NCI-H510A treated with DMSO at 0.1 percent for 48 hours (cell line): ENCODE measurements at regions not wholly inside any gene's neighbourhood (a gene's known extent, or its start where the extent isn't known, plus 50 kb on each side); places are given as distances from the start of the nearest gene placed in this dataset.
"Not testable (repeated sequence)": the region's sequence is repeated elsewhere in the genome, so short reads cannot be mapped to it uniquely, and the experiment has no call there.

Source experiments
- DNase-seq: peaks from one replicate; lab custom pipeline; 2025; lab: John Stamatoyannopoulos, UW

DNA sequence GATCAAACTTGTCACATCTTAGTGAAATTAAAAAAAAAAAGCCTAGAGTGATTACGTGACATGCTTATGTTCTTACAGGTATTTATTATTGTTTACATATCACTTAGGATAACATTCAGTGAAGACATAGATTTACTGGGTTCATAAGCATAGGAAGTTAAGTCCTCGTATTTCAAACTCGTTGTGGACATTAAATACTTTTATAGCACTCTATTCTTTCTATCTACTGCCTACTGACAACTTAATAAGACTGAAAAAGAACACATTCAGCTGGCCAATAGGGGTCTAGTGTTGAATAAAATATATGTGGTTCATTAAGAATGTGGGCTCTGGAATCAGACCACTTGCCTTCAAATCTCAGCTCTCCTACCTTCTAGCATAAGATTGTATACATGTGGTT, 1927.4 kb downstream of the PCDH9 start:
- DNase-seq = no peak

DNA sequence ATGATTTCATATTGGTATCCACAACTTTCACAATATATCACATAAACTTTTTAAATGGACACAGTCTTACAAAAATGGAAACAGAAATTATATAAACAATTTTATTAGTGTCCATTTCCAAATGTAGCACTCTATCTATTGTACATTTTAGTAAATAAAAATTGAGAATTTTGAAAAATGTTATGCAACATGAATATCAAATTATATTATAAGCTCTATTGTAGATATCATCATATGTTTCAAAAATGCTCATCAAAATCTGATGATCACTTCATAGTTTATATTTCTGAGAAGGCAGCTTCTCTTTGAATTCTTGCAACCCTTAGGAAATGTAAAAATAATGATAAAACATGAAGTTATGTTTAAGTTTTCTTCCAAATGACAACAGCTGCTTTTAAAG, 1928.6 kb downstream of the PCDH9 start:
- DNase-seq = no peak

DNA sequence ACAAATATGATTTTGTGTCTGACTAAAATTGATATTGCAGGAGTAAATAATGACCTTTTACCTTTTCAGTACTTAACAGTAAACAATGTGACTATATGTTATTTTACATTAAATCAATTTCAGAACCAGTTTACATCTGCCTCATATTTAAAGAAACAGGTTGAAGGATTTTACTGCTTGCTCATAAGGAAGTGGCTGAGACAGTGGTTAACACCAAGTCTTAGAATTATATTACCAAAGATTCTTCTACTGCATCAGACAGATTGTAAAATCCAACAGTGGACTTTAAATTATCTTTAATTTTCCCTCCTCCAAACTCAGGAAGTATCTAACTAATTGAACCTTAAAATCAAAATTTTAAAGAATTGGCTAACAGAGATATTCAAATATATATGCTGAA, 1929.9 kb downstream of the PCDH9 start:
- no peak for DNase-seq

DNA sequence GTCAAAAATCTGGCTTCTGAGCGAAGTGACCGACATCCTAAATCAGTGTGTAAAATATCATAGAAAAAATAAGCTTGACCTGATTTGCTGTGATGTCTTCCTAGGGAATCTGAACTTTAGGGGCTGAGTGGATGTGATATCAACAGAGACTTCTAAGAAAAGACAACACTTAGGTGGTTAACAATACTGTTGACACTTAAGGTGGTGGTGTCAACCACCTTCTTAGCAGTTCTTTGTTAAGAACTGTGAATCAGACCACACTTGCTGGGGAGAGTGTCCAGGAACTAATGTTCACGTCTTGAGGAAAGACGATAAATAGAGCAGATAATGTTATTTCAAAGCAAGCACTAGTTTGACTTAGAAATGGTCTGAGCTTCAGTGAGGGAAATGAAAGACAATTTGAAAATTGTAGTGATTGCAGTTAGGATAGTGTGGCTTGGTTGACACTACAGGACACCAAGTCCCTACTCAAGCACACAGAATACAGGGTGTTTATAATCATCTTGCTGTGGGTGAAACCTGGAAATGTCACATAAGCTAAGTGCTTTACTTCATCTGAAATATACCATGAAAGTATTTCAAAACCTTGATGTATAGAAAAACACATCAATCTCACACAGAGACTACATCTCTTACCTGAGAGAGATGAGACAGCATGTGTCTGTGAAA, 1936.5 kb downstream of the PCDH9 start:
- DNase-seq = no peak

DNA sequence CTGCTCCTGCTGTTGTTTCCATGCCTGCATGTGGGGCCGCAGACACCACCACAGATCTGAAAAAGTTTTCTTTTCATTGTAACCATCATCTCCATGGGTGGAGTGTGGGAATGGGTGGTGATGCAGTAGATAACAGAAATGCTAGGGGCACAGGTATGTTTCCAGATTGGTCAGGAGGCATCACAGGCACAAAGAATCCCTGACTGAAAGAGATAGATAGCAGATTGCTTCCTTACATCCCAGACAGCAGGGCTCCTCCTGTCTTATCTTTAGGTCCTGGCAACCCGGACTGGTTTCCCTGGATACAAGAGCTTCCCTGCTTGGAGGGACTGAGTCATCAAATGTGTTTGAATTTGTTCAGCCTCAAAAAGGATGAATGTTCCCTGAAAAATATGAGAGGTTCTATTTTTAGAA, 1937.6 kb downstream of the PCDH9 start:
- DNase-seq = no peak

DNA sequence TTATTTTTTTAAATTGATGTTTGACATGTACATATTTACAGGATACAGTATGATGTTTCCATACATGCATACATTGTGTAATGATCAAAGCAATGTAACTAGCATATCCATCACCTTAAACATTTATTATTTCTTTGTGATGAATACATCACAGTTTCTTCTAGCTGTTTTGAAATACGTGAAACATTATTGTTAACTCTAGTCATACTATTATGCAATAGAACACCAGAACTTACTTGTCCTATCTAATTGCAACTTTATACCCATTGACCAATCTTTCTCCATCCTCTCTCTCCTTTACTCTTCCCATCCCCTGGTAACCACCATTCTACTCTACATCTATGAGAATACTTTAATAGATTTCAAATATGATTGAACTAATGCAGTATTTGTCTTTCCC, 1942.7 kb downstream of the PCDH9 start:
- no peak for DNase-seq

DNA sequence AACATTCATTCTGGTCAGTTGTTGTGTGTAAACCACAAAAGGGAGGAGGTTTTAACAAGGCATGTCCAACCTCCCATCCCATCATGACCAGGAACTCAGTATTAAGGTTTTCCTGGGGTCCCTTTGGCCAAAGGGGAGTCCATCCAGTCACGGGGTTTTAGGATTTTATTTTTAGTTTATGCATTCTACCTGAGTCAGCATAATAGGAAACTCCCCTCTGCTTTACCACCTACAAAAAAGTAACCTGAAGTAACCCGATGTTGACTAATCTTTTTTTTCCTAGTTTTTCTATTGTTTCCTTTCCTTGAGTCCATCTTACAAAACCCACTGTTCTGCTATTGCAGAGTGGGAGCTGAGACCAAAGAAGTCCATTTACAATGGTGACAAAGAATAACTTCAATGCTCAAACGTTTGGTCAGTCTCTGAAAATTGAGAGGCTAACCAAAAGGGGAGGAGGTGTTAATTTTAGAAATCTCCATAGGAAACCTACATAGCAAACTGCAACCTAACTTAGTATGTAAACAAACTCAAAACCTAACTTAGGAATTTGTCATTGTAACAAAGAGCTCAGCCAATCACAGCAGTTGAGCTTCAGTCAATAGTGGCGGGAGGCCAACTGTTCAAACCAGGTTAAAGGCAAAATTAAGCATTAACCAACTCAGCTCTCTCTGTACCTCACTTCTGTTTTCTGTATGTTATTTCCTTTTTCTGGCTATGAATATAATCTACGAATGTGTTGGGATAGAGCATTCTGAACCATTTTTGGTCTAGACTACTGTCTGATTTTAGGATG, 1954.1 kb downstream of the PCDH9 start:
- DNase-seq = no peak

DNA sequence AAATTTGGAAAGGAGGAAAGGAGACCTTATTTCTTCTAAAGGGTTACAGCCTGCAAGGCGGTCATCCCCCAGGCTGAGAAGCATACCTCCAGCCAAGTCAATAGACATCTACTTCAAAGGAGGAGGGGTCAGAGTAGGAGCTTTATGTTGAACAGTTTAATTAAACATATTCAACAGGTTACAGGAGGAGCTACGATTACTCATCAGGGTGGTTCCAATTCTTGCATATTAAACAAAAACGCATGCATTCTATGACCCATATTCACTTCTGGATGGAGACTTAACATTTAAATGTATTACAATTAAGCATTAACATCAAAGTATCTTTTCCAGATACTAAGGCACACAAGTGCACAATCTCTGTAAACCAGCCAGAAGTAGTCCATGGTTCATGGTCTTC, 1955.0 kb downstream of the PCDH9 start:
- no peak for DNase-seq

DNA sequence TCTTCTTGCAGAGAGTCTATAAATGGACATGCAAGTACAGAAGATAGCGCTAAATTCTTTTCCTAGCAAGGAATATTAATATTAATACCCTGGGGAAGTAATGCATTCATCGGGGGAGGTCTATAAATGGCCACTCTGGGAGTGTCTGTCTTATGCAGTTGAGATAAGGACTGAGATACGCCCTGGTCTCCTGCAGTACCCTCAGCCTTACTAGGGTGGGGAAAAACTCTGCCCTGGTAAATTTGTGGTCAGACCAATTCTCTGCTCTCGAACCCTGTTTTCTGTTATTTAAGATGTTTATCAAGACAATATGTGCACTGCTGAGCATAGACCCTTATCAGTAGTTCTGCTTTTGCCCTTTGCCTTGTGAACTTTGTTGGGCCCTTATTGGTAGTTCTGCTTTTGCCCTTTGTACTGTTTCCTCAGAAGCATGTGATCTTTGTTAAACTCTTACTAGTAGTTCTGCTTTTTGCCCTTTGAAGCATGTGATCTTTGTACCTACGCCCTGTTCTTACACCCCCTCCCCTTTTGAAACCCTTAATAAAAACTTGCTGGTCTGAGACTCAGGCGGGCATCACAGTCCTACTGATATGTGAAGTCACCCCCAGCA, 1956.2 kb downstream of the PCDH9 start:
- not testable (repeated sequence) for DNase-seq

DNA sequence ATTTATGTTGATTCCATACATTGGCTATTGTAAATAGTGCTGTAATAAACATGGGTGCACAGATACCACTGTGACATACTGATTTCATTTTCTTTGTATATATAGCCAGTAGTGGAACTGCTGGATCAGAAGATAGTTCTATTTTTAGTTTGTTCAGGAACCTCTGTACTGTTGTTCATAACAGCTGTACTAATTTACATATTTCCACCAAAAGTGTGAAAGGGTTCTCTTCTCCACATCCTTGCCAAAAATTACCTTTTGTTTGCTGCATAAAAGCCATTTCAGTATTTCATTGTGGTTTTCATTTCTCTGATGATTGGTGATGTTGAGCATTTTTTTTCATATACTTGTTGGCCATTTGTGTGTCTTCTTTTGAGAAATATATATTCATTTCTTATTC, 1962.1 kb downstream of the PCDH9 start:
- no peak for DNase-seq

DNA sequence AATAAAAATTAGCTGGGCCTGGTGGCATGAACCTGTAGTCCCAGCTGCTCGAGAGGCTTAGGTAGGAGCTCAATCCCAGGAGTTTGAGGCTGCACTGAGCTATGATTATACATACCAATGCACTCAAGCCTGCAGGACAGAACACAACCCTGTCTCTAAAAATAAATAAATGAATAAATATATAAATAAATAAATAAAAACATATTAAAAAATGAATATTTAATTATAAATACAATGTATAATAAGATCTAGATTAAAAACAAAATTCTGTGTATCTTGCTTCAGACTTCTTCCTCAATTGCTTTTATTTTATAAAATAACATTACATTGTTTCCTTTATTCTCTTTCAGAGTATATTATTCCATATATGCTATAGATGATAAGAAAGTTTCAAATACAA, 1964.1 kb downstream of the PCDH9 start:
- no peak for DNase-seq

DNA sequence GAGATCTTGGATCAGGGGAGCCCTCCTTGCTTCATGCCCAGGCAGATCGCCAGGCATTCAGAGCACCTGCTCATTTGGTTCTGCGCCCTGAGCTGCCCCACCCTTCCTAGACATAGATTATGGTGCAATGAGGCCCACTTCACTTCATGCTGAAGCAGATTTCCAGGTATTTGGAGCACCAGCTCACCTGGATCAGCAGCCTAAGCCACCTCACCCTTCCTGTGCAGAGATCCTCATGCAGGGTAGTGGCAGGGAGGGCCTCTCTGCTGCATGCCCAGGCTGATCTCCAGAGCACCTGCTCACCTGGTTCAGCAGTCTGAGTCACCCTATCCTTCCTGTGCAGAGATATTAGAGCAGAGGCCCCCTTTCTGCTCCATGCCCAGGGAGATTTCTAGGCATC, 1966.1 kb downstream of the PCDH9 start:
- DNase-seq = no peak

DNA sequence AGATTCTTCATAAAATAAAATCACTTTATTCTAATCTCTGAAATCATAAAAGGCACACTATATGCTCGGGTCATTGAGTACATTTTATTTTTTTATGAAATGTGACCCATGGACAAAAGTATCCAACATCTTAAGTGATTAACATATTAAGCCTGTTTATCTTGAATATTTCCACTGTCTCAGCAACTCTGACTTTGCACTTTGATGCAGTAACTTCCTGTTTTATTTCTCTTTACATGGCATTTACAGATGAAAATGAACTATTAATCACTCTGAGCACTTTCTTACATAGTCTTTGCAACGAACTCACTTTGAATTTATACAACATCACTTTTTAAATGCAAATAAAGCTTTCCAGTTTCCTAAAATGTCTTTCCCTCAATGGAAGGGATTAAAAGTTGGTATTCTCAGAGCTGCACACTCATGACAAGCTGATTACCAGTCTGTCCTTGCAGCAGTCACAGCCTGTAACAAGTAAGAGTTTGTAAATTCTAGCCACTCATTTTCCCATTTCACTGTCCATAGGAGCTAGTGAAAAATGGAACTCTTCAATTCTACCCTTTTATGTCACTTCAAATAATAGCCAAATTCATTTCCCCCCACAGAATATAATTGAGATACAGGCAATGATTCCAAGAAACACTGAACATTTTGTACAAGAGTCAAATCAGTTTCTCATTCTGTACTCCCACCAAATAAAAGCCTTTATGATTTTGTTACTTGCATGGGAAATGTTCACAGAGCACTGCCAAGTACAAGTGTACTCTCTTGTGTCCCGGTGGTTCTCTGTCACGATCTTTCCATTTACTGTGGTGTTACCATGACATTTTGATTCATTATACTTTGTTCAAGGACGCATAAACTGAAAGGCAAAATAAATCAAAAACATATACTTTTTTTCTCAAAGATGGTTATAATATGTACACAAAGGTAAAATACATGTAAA, 1968.9 kb downstream of the PCDH9 start:
- DNase-seq = no peak

DNA sequence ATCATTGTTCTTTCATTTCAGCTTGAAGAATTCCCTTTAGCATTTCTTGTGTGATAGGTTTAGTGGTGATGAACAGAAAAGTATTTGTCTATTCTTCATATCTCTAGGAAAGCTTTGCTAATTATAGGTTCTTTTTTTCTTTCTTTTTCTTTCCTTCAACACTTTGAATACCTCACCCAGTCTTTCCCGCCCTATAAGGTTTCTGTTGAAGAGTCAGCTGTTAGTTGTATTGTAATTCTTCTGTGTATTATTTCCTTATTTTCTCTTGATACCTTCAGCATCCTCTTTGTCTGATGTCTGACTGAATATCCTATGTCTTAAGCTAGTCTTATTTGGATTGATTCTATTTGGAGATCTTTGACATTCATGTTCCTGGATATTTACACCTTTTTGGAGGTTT, 1989.4 kb downstream of the PCDH9 start:
- no peak for DNase-seq

DNA sequence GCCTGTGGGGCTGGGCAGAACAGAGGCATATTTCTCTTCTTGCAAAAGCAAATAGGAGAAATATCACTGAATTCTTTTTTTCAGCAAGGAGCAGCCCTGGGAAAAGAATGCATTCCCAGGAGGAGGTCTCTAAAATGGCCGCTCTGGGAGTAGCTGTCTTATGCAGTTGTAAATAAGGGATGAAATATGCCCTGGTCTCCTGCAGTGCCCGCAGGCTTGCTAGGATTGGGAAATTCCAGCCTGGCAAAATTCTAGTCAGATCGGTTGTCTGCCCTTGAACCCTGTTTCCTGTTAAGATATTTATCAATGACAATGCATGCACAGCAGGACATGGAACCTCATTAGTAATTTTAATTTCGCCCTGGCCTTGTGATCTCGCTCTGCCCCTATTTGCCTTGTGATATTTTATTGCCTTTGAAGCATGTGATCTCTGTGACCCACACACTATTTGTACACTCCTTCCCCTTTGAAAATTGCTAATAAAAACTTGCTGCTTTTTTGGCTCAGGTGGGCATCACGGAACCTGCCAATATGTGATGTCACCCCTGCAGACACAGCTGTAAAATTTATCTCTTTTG, 1993.2 kb downstream of the PCDH9 start:
- DNase-seq = no peak

DNA sequence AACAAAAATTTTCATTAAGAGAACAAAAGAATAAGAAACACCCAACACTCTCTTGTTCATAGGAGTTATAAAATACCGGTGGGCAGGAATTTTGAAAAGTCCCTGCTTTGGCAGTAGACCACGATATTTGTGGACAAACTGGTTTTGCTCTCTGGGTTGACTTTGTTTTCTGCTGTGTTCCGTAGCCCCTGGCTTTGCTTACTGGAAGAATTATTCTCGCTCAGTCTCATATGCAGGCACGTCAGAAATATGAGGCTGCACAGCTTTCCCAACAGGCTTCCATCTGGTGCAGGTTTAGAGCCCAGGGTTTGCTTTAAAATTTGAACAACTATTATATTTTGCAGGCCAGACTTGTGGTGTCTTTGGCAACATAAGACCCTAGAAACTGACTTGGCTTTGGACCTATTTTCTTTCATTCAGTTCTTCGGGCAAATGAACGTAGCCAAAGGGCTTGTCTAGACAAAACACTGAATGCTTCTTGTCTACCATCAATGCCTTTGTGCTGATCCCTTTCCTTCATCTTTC, 2012.6 kb downstream of the PCDH9 start:
- DNase-seq = no peak

DNA sequence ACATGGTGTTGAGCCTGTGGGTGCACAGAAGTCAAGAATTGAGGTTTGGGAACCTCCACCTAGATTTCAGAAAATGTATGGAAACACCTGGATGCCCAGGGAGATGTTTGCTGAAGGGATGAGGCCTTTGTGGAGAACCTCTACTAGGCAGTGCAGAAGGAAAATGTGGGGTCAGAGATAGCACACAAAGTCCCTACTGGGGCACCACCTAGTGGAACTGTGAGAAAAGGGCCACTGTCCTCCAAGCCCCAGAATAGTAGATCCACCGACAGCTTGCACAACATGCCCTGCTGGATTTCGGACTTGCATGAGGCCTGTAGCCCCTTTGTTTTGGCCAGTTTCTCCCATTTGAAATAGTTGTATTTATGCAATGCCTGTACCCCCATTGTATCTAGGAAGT, 2027.3 kb downstream of the PCDH9 start:
- not testable (repeated sequence) for DNase-seq

DNA sequence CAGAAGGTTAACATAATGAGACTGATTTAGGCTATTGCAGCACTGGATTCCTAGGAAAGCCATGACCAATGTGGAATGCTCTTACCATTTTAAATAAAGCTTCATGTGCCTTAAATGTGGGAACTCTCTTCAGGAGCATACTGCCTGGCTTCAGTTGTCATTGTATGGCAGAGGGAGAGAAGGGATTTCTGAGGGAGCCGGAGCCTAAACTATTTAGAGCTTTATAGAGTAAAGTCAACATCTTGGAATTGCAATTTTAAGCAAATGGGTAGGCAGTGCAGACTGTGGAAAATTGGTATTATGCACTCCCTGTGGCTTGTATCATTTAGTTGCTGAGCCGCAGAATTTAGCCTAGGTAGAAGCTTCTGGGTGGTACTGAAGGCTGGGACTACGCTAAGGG, 2041.4 kb downstream of the PCDH9 start:
- no peak for DNase-seq

DNA sequence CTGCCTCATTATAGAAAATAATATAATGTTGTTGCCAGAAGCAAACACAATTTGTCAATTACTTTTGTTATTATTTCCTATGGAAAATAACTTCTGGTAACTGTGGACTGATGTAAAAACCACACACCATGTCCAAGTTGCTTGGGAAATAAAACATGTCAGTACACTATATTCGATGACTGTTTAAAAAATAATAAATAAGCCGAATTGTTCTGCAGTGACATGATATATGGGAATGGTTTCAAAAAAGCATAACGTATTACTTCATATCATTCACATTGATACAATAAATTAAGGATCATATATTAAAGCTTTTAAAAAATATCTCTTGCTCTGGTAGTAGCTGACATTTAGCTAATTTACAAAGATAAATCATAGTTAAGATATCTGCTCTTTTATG, 2062.1 kb downstream of the PCDH9 start:
- no peak for DNase-seq

DNA sequence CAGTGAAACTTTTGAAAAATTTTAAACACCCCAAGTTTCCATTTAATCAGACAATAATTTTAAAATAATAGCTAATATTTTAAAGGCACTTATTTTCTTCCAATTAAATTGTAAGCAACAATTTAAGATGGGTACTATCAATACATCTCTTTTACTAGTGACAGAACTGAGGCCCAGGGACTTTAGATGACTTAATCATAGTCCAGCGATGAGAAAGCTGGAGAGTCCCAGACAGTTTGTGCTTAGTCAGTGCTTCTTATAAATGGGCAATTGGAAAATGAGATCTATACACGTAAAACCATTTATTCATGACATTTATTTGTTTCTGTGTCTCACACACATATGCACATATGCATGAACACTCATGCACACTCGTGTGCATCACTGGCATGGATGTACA, 2063.5 kb downstream of the PCDH9 start:
- DNase-seq = no peak

DNA sequence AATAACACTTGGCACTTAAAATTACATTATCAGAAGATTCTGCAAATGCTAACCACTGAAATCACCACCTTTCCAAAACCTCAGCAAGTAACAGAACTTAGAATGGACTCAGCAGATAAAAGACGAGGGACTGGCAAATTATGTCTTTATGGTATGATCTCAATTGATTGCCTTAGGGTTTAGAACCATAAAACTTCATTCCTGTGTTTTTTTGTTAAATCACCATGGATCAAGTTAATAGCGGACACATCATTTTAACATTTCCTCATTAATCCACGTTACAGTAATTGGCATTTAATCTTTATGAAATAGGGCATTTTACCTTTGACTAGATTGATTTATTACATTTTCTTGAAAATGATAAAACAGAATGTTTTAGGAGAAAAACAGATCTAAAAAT, 2070.3 kb downstream of the PCDH9 start:
- no peak for DNase-seq

DNA sequence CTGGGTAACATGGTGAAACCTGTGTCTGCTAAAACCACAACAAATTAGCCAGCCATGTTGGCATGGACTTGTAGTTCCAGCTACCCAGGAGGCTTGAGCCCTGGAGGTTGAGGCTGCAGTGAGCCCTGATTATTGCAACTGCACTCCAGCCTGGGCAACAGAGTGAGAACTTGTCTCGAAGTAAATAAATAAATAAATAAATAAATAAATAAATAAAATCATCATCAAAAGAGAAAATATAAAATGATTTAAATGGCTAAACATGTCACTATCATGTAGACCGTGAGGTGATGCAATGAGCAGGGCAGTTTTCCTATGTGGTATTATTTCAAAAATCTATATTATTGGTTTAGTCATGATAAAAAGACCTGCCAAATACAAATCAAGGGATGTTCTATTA, 2074.3 kb downstream of the PCDH9 start:
- no peak for DNase-seq
